ENCODE measurements at regions not wholly inside any gene's neighbourhood (a gene's known extent, or its start where the extent isn't known, plus 50 kb on each side); places are given as distances from the start of the nearest gene placed in this dataset.

- TF ChIP-seq YY1 (IDR thresholded peaks at IDR 0.05; ENCODE audit: low read depth) = no peak
- TF ChIP-seq, protein P1, sequence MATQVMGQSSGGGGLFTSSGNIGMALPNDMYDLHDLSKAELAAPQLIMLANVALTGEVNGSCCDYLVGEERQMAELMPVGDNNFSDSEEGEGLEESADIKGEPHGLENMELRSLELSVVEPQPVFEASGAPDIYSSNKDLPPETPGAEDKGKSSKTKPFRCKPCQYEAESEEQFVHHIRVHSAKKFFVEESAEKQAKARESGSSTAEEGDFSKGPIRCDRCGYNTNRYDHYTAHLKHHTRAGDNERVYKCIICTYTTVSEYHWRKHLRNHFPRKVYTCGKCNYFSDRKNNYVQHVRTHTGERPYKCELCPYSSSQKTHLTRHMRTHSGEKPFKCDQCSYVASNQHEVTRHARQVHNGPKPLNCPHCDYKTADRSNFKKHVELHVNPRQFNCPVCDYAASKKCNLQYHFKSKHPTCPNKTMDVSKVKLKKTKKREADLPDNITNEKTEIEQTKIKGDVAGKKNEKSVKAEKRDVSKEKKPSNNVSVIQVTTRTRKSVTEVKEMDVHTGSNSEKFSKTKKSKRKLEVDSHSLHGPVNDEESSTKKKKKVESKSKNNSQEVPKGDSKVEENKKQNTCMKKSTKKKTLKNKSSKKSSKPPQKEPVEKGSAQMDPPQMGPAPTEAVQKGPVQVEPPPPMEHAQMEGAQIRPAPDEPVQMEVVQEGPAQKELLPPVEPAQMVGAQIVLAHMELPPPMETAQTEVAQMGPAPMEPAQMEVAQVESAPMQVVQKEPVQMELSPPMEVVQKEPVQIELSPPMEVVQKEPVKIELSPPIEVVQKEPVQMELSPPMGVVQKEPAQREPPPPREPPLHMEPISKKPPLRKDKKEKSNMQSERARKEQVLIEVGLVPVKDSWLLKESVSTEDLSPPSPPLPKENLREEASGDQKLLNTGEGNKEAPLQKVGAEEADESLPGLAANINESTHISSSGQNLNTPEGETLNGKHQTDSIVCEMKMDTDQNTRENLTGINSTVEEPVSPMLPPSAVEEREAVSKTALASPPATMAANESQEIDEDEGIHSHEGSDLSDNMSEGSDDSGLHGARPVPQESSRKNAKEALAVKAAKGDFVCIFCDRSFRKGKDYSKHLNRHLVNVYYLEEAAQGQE (IDR thresholded peaks at IDR 0.05; ENCODE audit: low read depth) = no peak
- TF ChIP-seq USF1 (IDR thresholded peaks at IDR 0.05) = no peak
These were observed 186.8 kb downstream of the SHOX2 start for GRCh38 chr3:157919319-157919887.
